Esophagus squamous epithelium (tissue), 5 donors: ENCODE measurements at regions not wholly inside any gene's neighbourhood (a gene's known extent, or its start where the extent isn't known, plus 50 kb on each side); places are given as distances from the start of the nearest gene placed in this dataset.

ENCODE experiments used
- DNase-seq: peaks from one replicate; lab custom pipeline; 2025; lab: John Stamatoyannopoulos, UW
- H3K27ac ChIP-seq, 4 donors: fragments of 200-600 bp; sonication (generic); one replicate each; pipeline ENCODE4 v1.5.1; 2016 to 2019; ENCODE audit warnings: mild to moderate bottlenecking in 1 of 4
- H3K27me3 ChIP-seq, 4 donors: fragments of 200-600 bp; sonication (generic); 1 replicate in 3 of 4; 2 replicates in 1 of 4; pipeline versions ENCODE4 v1.5.1 to v1.6.0; 2017 to 2021; ENCODE audit warnings: antibody characterized with exemption in 1 of 4
- H3K36me3 ChIP-seq, 3 donors: fragments of 200-600 bp; sonication (generic); one replicate each; pipeline ENCODE4 v1.5.1; 2016 to 2019
- H3K4me1 ChIP-seq, 3 donors: fragments of 200-600 bp; sonication (generic); one replicate each; pipeline ENCODE4 v1.5.1; 2017 to 2019
- H3K4me3 ChIP-seq, 4 donors: fragments of 200-600 bp; sonication (generic); 1 replicate in 3 of 4; 2 replicates in 1 of 4; pipeline ENCODE4 v1.5.1; 2016 to 2019; ENCODE audit warnings: mild to moderate bottlenecking in 2 of 4, moderate library complexity in 1 of 4
- H3K9me3 ChIP-seq, 3 donors: fragments of 200-600 bp; sonication (generic); one replicate each; pipeline ENCODE4 v1.5.1; 2016 to 2019
- CTCF ChIP-seq, 6 experiments: fragments of 450-650 bp in 4 of 6; fragments of 200-600 bp in 2 of 6; sonication (generic) in 2 of 6; IDR thresholded peaks; one replicate each; pipeline ENCODE4 v1.5.1; 2016 to 2019; ENCODE audit warnings: antibody characterized with exemption in 6 of 6, mild to moderate bottlenecking in 4 of 6, moderate library complexity in 4 of 6
- POLR2A ChIP-seq, 4 donors: fragments of 450-650 bp; IDR thresholded peaks; one replicate each; pipeline ENCODE4 v1.6.1; 2017; ENCODE audit warnings: antibody characterized with exemption in 4 of 4, mild to moderate bottlenecking in 4 of 4, moderate library complexity in 3 of 4
- WGBS, 2 donors: methylation state at CpG; one replicate each; pipeline ENCODE4 v1.1.5; 2018; 5-methylcytosine and 5-hydroxymethylcytosine counted together
- intact Hi-C: fragments of 100-400 bp; cut with DNase I; formaldehyde crosslinking; loops from one replicate; pipeline ENCODE4 v1.15.0; 2022
- donor health status: DM: yes; HTN: yes; CAD: no.

GRCh38 chr17:55625521-55625920 lies 97.1 kb downstream of the TMEM100 start:
- DNase-seq = no peak
- H3K27me3 ChIP-seq = no peaks in the 10 kb centered on the region
- intact Hi-C loops = no loop called here
- H3K4me1 ChIP-seq = no peaks in the 10 kb centered on the region
- TF ChIP-seq CTCF (IDR thresholded peaks at IDR 0.05) (no peak), POLR2A (IDR thresholded peaks at IDR 0.05) (no peak)
- H3K36me3 ChIP-seq = no peaks in the 10 kb centered on the region
- H3K9me3 ChIP-seq = no peaks in the 10 kb centered on the region
- no peak overlapping the region for H3K4me3 ChIP-seq
- H3K27ac ChIP-seq = no peak overlapping the region

GRCh38 chr17:55624772-55625433 lies 97.8 kb downstream of the TMEM100 start:
- 54 to 71% methylated on average over 3 of the region's 3 CpGs for WGBS, 2 donors
- no peaks in the 10 kb centered on the region for H3K36me3 ChIP-seq

GRCh38 chr17:55622547-55622946 lies 100.1 kb downstream of the TMEM100 start:
- Histone ChIP-seq H3K9me3 (no peaks in the 10 kb centered on the region), H3K4me1 (no peaks in the 10 kb centered on the region), H3K27ac (no peak overlapping the region), H3K36me3 (no peaks in the 10 kb centered on the region), H3K27me3 (no peaks in the 10 kb centered on the region), H3K4me3 (no peak overlapping the region)
- intact Hi-C loops = no loop called here
- no peak for TF ChIP-seq CTCF (IDR thresholded peaks at IDR 0.05)
- TF ChIP-seq POLR2A (IDR thresholded peaks at IDR 0.05) = no peak
- DNase-seq = no peak
- 30 to 57% methylated on average over 3 of the region's 3 CpGs for WGBS, 2 donors

More at GRCh38 chr17:55624772-55625433, 97.8 kb downstream of the TMEM100 start:
- no peak for DNase-seq
- Histone ChIP-seq H3K9me3 (no peaks in the 10 kb centered on the region), H3K4me3 (no peak overlapping the region), H3K27me3 (no peaks in the 10 kb centered on the region), H3K4me1 (no peaks in the 10 kb centered on the region), H3K27ac (no peak overlapping the region)
- intact Hi-C loops = no loop called here
- TF ChIP-seq POLR2A (IDR thresholded peaks at IDR 0.05) (no peak), CTCF (IDR thresholded peaks at IDR 0.05) (no peak)

GRCh38 chr17:55620945-55621344 lies 101.7 kb downstream of the TMEM100 start:
- Histone ChIP-seq H3K4me1 (no peaks in the 10 kb centered on the region), H3K27ac (no peak overlapping the region), H3K36me3 (no peaks in the 10 kb centered on the region), H3K9me3 (no peaks in the 10 kb centered on the region), H3K27me3 (no peaks in the 10 kb centered on the region), H3K4me3 (no peak overlapping the region)
- intact Hi-C loops = no loop called here
- WGBS, 2 donors = 79 to 91% methylated on average over 4 of the region's 4 CpGs
- no peak for TF ChIP-seq CTCF (IDR thresholded peaks at IDR 0.05)
- TF ChIP-seq POLR2A (IDR thresholded peaks at IDR 0.05) = no peak
- no peak for DNase-seq

- TF ChIP-seq CTCF (IDR thresholded peaks at IDR 0.05) (no peak), POLR2A (IDR thresholded peaks at IDR 0.05) (no peak)
- no peak for DNase-seq
- H3K36me3 ChIP-seq = no peaks in the 10 kb centered on the region
- H3K4me1 ChIP-seq = no peaks in the 10 kb centered on the region
- no peak overlapping the region for H3K27ac ChIP-seq
- intact Hi-C loops = no loop called here
- no peak overlapping the region for H3K4me3 ChIP-seq
- no peaks in the 10 kb centered on the region for H3K27me3 ChIP-seq
- no peaks in the 10 kb centered on the region for H3K9me3 ChIP-seq
- WGBS, 2 donors = 80 to 85% methylated on average over 3 of the region's 3 CpGs
Observed at GRCh38 chr17:55620023-55620422, 102.6 kb downstream of the TMEM100 start.
